GM12874 (cell line): ENCODE measurements at regions not wholly inside any gene's neighbourhood (a gene's known extent, or its start where the extent isn't known, plus 50 kb on each side); places are given as distances from the start of the nearest gene placed in this dataset.

Experiments used
- CTCF ChIP-seq: IDR thresholded peaks from 2 replicates; pipeline ENCODE4 v1.5.1; 2011; ENCODE audit warnings: low read depth, mild to moderate bottlenecking, control low read depth, low read length, moderate library complexity; ENCODE audit not compliant: insufficient read depth

- TF ChIP-seq CTCF, result no peak
Measured at GRCh38 chr3:144252896-144253295, 281.3 kb downstream of the DIPK2A start.

- TF ChIP-seq CTCF, result no peak
Measured at GRCh38 chr3:144257381-144257780, 285.8 kb downstream of the DIPK2A start.

GRCh38 chr3:144259267-144259666 is 287.6 kb downstream of the DIPK2A start:
- no peak for TF ChIP-seq CTCF

- no peak for TF ChIP-seq CTCF
Measured at GRCh38 chr3:144263706-144264105, 292.1 kb downstream of the DIPK2A start.

GRCh38 chr3:144264350-144264749 is 292.7 kb downstream of the DIPK2A start:
- no peak for TF ChIP-seq CTCF

DNA sequence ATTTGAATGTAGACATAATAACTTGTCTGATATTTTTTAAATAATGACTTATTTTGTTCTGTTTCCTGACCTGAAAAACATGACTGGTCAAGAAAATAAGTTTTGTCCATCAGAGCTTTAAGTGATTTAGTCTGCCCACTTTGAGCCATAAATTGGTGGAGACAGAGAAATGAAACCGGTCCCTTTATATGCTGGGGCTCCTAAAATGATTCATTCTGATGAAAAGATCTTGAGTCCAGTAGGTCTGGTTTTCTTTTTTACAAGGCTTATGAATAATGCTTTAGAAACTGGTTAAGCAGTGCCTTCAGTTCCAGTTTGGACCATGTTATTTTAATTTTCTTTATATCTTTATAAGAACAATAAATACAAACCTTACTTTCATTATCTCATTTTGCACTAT is 293.2 kb downstream of the DIPK2A start:
- no peak for TF ChIP-seq CTCF

DNA sequence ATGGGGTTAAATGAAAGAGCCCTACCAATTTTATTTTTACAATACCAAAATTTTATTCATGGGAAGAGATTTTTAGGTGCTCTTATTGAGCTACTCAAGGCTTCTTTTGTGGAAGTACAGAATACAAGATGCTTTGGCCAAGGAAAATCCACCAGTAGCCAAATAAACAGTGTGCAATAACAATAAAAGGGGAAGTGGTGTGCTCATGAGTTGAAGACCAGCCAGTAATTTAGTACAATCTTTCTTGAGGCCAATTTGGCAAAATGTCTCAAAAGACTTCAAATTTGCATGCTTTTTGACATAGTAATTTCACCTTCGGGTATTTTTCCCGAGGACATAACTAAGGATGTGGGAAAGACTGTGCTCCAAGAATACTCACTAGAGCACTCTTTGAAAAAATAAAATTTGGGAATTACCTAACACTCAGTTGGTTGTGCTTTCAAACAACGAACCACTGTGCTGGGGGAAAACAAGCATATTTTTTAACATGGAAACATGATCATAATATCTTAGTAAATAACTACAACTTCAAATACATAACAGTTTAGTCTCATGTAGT is 294.0 kb downstream of the DIPK2A start:
- TF ChIP-seq CTCF, result no peak
